HG03196 (cell line): ENCODE measurements at regions not wholly inside any gene's neighbourhood (a gene's known extent, or its start where the extent isn't known, plus 50 kb on each side); places are given as distances from the start of the nearest gene placed in this dataset.
A peak's percentile ranks its signal among the peaks of the same experiment; 100 is the strongest.
"Not testable (repeated sequence)": the region's sequence is repeated elsewhere in the genome, so short reads cannot be mapped to it uniquely, and the experiment has no call there.

Experiments
- ATAC-seq: cut with Tn5 transposase; IDR thresholded peaks from one replicate; pipeline ENCODE4 v1.9.1; 2021; ENCODE audit not compliant: unreplicated experiment

GRCh38 chr7:135872861-135873260 lies 104.3 kb downstream of the MTPN start:
- ATAC-seq: not testable (repeated sequence)

GRCh38 chr7:135862586-135863340 lies 114.2 kb upstream of the FAM180A start:
- no peak for ATAC-seq

GRCh38 chr7:135859538-135859937 lies 110.9 kb upstream of the FAM180A start:
- no peak for ATAC-seq

GRCh38 chr7:135858851-135859250 lies 110.2 kb upstream of the FAM180A start:
- ATAC-seq: no peak

GRCh38 chr7:135858379-135858778 lies 109.8 kb upstream of the FAM180A start:
- no peak for ATAC-seq

GRCh38 chr7:135857519-135858274 lies 109.1 kb upstream of the FAM180A start:
- no peak for ATAC-seq

GRCh38 chr7:135856356-135857144 lies 107.9 kb upstream of the FAM180A start:
- no peak for ATAC-seq

GRCh38 chr7:135855846-135856245 lies 107.2 kb upstream of the FAM180A start:
- no peak for ATAC-seq

- no peak for ATAC-seq
These were observed 104.9 kb upstream of the FAM180A start for GRCh38 chr7:135853499-135853898.

- ATAC-seq: no peak
These were observed 104.4 kb upstream of the FAM180A start for GRCh38 chr7:135853008-135853407.

- ATAC-seq: no peak
These were observed 98.6 kb upstream of the FAM180A start for GRCh38 chr7:135847242-135847641.

- ATAC-seq: no peak
These were observed 97.7 kb upstream of the FAM180A start for GRCh38 chr7:135846339-135846738.

GRCh38 chr7:135845415-135846075 lies 96.9 kb upstream of the FAM180A start:
- no peak for ATAC-seq

- no peak for ATAC-seq
These were observed 96.3 kb upstream of the FAM180A start for GRCh38 chr7:135844903-135845302.

- ATAC-seq: peak; percentile 93
These were observed 94.6 kb upstream of the FAM180A start for GRCh38 chr7:135843214-135843613.

- ATAC-seq: no peak
These were observed 94.0 kb upstream of the FAM180A start for GRCh38 chr7:135842446-135843179.

GRCh38 chr7:135840591-135840990 lies 92.0 kb upstream of the FAM180A start:
- no peak for ATAC-seq

GRCh38 chr7:135837675-135838074 lies 89.1 kb upstream of the FAM180A start:
- ATAC-seq: no peak

- no peak for ATAC-seq
These were observed 85.7 kb upstream of the FAM180A start for GRCh38 chr7:135834266-135834665.

- no peak for ATAC-seq
These were observed 85.0 kb upstream of the FAM180A start for GRCh38 chr7:135833642-135834041.
